VCaP (cell line): ENCODE measurements at regions not wholly inside any gene's neighbourhood (a gene's known extent, or its start where the extent isn't known, plus 50 kb on each side); places are given as distances from the start of the nearest gene placed in this dataset.

Experiments
- H3K27ac ChIP-seq: fragments of 450-650 bp; 2 replicates; pipeline ENCODE4 v1.5.1; 2017
- CTCF ChIP-seq: fragments of 450-650 bp; conservative IDR thresholded peaks from 2 replicates; pipeline ENCODE4 v1.5.1; 2017; ENCODE audit warnings: mild to moderate bottlenecking, moderate library complexity

- no peak overlapping the region for H3K27ac ChIP-seq
- no peak for TF ChIP-seq CTCF
Observed at GRCh38 chrX:56499372-56499771, 64.1 kb upstream of the UBQLN2 start.

DNA sequence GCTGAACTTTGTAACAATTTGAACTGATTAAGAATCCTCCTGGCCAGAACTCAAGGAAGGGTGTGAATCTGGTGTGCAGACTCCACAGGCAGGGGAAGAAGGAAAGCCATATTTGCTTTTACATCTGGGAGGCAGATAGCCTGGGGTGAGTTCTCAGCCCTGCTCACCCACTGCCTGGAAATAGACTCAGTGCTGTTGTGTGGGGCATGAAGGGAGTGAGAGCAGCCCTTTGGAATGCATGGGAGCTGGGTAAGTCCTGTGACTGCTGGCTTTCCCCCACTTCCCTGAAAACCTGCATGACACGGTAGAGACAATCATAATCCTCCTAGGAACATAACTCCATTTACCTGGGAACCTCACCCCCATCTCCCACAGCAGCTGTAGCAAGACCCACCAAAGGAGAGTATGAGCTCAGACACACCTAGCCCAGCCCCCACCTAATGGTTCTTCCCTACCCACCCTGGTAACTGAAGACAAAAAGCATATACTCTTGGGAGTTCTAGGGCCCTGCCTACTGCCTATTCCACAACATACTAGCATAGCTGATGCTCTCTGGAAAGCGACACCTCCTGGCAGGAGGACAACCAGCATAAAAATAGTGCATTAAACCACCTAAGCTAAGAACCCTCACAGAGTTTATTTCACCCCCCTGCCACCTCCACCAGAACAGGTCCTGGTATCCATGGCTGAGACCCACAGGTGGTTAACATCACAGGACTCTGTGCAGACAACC, 59.3 kb upstream of the UBQLN2 start:
- TF ChIP-seq CTCF = no peak
- no peak overlapping the region for H3K27ac ChIP-seq

GRCh38 chrX:56505866-56506265, 57.6 kb upstream of the UBQLN2 start:
- no peak for TF ChIP-seq CTCF
- no peak overlapping the region for H3K27ac ChIP-seq
